Naive thymus-derived CD4-positive, alpha-beta T cell (primary cell): ENCODE measurements at regions not wholly inside any gene's neighbourhood (a gene's known extent, or its start where the extent isn't known, plus 50 kb on each side); places are given as distances from the start of the nearest gene placed in this dataset.

Source experiments
- ATAC-seq: fragments of 150-1000 bp; cut with Tn5 transposase; 2 replicates; pipeline ENCODE4 v1.10.0; 2021; ENCODE audit warnings: mild to moderate bottlenecking, moderate library complexity
- CTCF ChIA-PET: fragments of 350-600 bp; sonication (Branson Sonifier 250); formaldehyde crosslinking; loops from one replicate; lab custom pipeline; 2021; ENCODE audit warnings: antibody characterized with exemption; lab: Charles Lee
- POLR2A ChIA-PET: fragments of 350-600 bp; sonication (Branson Sonifier 250); formaldehyde crosslinking; loops from one replicate; lab custom pipeline; 2021; ENCODE audit warnings: antibody characterized with exemption, inconsistent platforms; lab: Charles Lee
- DNase-seq, 9 donors: peaks; one replicate each; pipeline versions ENCODE4 v3.0.0 to v3.0.0-alpha.2; 2020 to 2022; ENCODE audit warnings: mixed read lengths in 1 of 9
- H3K27ac ChIP-seq: one replicate; pipeline ENCODE4 v1.7.0; 2013; ENCODE audit warnings: mild to moderate bottlenecking, low read depth, low read length, moderate library complexity
- H3K27me3 ChIP-seq, 2 donors: one replicate each; pipeline ENCODE4 v1.7.0; 2013; ENCODE audit warnings: low read length in 2 of 2, mild to moderate bottlenecking in 2 of 2, moderate library complexity in 2 of 2; ENCODE audit not compliant: control insufficient read depth in 2 of 2, insufficient read depth in 2 of 2
- H3K36me3 ChIP-seq, 3 experiments: 1 replicate in 2 of 3; 2 replicates in 1 of 3; pipeline ENCODE4 v1.7.0; 2013; ENCODE audit warnings: low read length in 3 of 3, mild to moderate bottlenecking in 3 of 3, moderate library complexity in 1 of 3; ENCODE audit not compliant: insufficient read depth in 3 of 3, control insufficient read depth in 2 of 3
- H3K4me1 ChIP-seq, 2 donors: one replicate each; pipeline ENCODE4 v1.7.0; 2013; ENCODE audit warnings: low read length in 2 of 2, mild to moderate bottlenecking in 2 of 2, moderate library complexity in 1 of 2; ENCODE audit not compliant: control insufficient read depth in 2 of 2, insufficient read depth in 2 of 2
- H3K4me3 ChIP-seq: 2 replicates; pipeline ENCODE4 v1.7.0; 2013; ENCODE audit warnings: mild to moderate bottlenecking, low read length
- H3K9me3 ChIP-seq, 3 experiments: 1 replicate in 2 of 3; 2 replicates in 1 of 3; pipeline ENCODE4 v1.7.0; 2013; ENCODE audit warnings: low read length in 3 of 3; ENCODE audit not compliant: control insufficient read depth in 2 of 3
- H3K27ac Mint-ChIP-seq, 9 donors: one replicate each; pipeline ENCODE4 v1.8.0; 2020 to 2022; ENCODE audit warnings: mixed read lengths in 9 of 9, mild to moderate bottlenecking in 8 of 9, moderate library complexity in 5 of 9, inconsistent platforms in 2 of 9
- H3K27me3 Mint-ChIP-seq, 5 donors: one replicate each; pipeline ENCODE4 v1.8.0; 2021 to 2022; ENCODE audit warnings: mixed read lengths in 5 of 5, mild to moderate bottlenecking in 1 of 5
- H3K36me3 Mint-ChIP-seq, 5 donors: one replicate each; pipeline ENCODE4 v1.8.0; 2020 to 2022; ENCODE audit warnings: mixed read lengths in 5 of 5, mild to moderate bottlenecking in 3 of 5, inconsistent platforms in 1 of 5
- H3K4me1 Mint-ChIP-seq, 7 donors: one replicate each; pipeline ENCODE4 v1.8.0; 2020 to 2022; ENCODE audit warnings: mixed read lengths in 7 of 7, mild to moderate bottlenecking in 3 of 7, inconsistent platforms in 1 of 7
- H3K4me3 Mint-ChIP-seq, 10 donors: one replicate each; pipeline ENCODE4 v1.8.0; 2020 to 2022; ENCODE audit warnings: mild to moderate bottlenecking in 10 of 10, mixed read lengths in 10 of 10, moderate library complexity in 6 of 10, inconsistent platforms in 2 of 10
- H3K9me3 Mint-ChIP-seq, 11 donors: one replicate each; pipeline ENCODE4 v1.8.0; 2020 to 2022; ENCODE audit warnings: mixed read lengths in 11 of 11, mild to moderate bottlenecking in 4 of 11, inconsistent platforms in 1 of 11, moderate library complexity in 1 of 11
- intact Hi-C, 2 donors: fragments of 100-400 bp; cut with micrococcal nuclease; formaldehyde crosslinking; loops; one replicate each; pipeline ENCODE4 v1.15.1; 2023

DNA sequence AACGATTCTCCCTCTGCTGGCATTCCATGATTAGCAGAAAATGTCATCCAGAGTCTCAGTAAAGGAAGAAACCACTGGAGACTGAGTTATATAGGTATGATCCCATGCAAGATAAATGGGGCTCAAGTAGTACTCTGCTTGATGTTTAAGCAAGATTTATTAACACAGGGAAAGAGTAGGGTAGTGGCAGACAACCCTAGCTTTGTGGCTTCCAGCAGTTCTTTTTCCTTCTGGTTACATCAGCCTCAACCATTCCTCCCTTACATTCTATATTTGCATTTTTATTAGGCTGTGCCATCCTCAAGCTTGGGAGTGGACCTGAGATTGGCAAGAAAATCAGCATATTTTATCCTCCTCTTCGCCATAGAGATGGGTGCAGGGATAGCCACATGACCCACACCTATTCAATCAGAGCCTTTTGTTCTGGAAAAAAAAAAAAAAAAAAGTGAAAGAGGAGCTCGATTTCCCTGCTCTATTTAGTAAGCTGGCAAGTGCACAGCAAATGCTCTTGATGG lies 402.1 kb downstream of the ZNF536 start:
- peaks cover 0 to 6% (median 0%) of the 10 kb centered on the region in 5 donors for H3K36me3 Mint-ChIP-seq
- peaks cover 0 to 2% of the 10 kb centered on the region in 2 donors for H3K27me3 ChIP-seq
- H3K4me3 Mint-ChIP-seq: no peak overlapping the region
- H3K27ac ChIP-seq: no peak overlapping the region
- peaks cover 0 to 23% (median 18%) of the 10 kb centered on the region in 5 donors for H3K27me3 Mint-ChIP-seq
- peaks cover 2 to 38% (median 11%) of the 10 kb centered on the region in 11 donors for H3K9me3 Mint-ChIP-seq
- ChIA-PET POLR2A (no interaction called here), CTCF (interaction anchor here (1.0 kb wide), 1 partner anchor 10 kb away, joined by 5 read pairs; no protein-coding TSS in a partner anchor)
- peaks cover 0 to 10% (median 0%) of the 10 kb centered on the region in 3 experiments for H3K9me3 ChIP-seq
- intact Hi-C loops: no loop called here
- DNase-seq (no peak), ATAC-seq (no peak)
- H3K4me1 ChIP-seq: no peaks in the 10 kb centered on the region
- no peaks in the 10 kb centered on the region for H3K36me3 ChIP-seq
- H3K4me3 ChIP-seq: no peak overlapping the region
- H3K27ac Mint-ChIP-seq: no peak overlapping the region
- no peaks in the 10 kb centered on the region for H3K4me1 Mint-ChIP-seq

DNA sequence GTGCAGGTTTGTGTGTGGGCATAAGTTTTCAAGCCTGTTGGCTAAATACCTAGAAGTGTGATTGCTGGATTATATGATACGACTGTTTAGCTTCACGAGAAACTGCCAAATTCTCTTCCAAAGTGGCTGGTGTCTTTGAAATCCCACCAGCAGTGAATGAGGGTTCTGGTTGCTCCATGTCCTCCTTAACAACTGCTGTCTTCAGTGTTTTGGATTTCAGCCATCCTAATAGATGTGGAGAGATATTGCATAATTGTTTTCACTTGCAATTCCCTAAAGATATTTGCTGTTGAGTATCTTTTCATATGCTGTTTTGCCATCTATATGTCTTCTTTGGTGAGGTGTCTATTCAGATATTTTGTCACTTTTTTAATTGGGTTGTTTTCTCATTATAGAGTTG lies 390.5 kb downstream of the ZNF536 start:
- ChIA-PET POLR2A (no interaction called here), CTCF (no interaction called here)
- DNase-seq (no peak), ATAC-seq (no peak)
- intact Hi-C loops: no loop called here
- Histone ChIP-seq H3K27ac (no peak overlapping the region), H3K4me1 (no peaks in the 10 kb centered on the region), H3K27me3 (no peaks in the 10 kb centered on the region), H3K4me3 (no peak overlapping the region), H3K9me3 (no peaks in the 10 kb centered on the region), H3K36me3 (no peaks in the 10 kb centered on the region)
- Mint-ChIP-seq H3K27ac (no peak overlapping the region), H3K4me3 (no peak overlapping the region), H3K4me1 (peaks cover 0 to 2% (median 0%) of the 10 kb centered on the region in 7 donors), H3K27me3 (peaks cover 0 to 12% (median 4%) of the 10 kb centered on the region in 5 donors), H3K36me3 (no peaks in the 10 kb centered on the region), H3K9me3 (peaks cover 0 to 23% (median 2%) of the 10 kb centered on the region in 11 donors)

DNA sequence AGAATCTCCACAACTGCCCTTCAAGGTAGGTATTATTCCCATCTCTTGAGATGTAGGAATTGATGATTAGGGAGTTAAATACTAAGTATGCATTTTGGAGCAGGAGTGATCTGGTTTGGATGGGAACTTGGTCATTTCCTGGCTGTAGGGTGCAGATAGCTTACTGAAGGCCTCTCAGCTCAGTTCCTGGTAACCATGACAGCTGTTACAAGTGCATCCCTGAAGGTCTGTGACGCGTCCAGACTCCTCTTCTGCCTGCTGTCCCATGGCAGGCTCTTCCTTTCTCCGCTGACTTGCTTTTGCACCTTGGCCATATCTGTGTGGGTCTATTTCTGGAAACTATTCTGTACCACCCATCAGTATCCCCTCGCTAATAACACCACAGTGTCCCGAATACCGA lies 387.8 kb downstream of the ZNF536 start:
- Mint-ChIP-seq H3K27me3 (peaks cover 0 to 20% (median 5%) of the 10 kb centered on the region in 5 donors), H3K36me3 (no peaks in the 10 kb centered on the region), H3K9me3 (peaks cover 0 to 15% (median 0%) of the 10 kb centered on the region in 11 donors), H3K4me3 (no peak overlapping the region), H3K4me1 (no peaks in the 10 kb centered on the region), H3K27ac (no peak overlapping the region)
- no peaks in the 10 kb centered on the region for H3K4me1 ChIP-seq
- CTCF ChIA-PET: no interaction called here
- intact Hi-C loops: no loop called here
- H3K27ac ChIP-seq: no peak overlapping the region
- H3K36me3 ChIP-seq: no peaks in the 10 kb centered on the region
- H3K4me3 ChIP-seq: no peak overlapping the region
- no peak for ATAC-seq
- no peaks in the 10 kb centered on the region for H3K27me3 ChIP-seq
- DNase-seq: no peak
- POLR2A ChIA-PET: no interaction called here
- H3K9me3 ChIP-seq: no peaks in the 10 kb centered on the region

DNA sequence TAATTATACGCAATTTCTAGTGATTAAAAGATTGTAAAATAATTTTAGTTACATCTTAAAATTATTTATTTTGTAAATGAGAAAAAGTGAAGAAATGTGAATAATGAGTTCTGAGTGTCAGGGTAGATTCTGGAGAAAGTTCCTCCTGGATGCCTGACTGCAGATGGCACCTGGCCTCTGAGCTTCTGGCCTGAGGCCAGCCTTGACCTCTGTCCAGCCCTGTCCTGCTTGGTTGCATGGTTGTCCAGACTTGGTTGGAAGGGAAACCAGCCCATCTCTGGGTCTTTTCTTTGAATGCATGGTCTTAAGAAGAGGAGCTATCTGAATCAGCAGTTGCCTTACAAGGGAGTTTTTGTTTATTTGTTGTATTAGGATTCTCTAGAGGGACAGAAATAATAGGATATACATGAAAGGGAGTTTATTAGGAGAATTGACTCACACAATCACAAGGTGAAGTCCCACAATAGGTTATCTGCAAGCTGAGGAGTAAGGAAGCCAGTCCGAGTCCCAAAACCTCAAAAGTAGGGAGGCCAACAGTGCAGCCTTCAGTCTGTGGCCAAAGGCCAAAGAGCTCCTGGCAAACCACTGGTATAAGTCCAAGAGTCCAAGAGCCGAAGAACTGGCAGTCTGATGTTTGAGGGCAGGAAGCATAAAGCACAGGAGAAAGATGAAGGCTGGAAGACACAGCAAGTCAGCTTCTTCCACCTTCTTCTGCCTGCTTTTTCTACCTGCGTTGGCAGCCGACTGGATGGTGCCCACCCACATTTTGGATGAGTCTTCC lies 385.8 kb downstream of the ZNF536 start:
- no peak for ATAC-seq
- CTCF ChIA-PET: no interaction called here
- no peak overlapping the region for H3K27ac Mint-ChIP-seq
- intact Hi-C loops: no loop called here
- Histone ChIP-seq H3K4me3 (no peak overlapping the region), H3K27ac (no peak overlapping the region), H3K9me3 (no peaks in the 10 kb centered on the region), H3K36me3 (no peaks in the 10 kb centered on the region), H3K4me1 (no peaks in the 10 kb centered on the region), H3K27me3 (no peaks in the 10 kb centered on the region)
- no peaks in the 10 kb centered on the region for H3K4me1 Mint-ChIP-seq
- no peak overlapping the region for H3K4me3 Mint-ChIP-seq
- no peaks in the 10 kb centered on the region for H3K36me3 Mint-ChIP-seq
- no peak for DNase-seq
- H3K9me3 Mint-ChIP-seq: peaks cover 0 to 6% (median 0%) of the 10 kb centered on the region in 11 donors
- H3K27me3 Mint-ChIP-seq: peaks cover 2 to 18% (median 5%) of the 10 kb centered on the region in 5 donors
- POLR2A ChIA-PET: no interaction called here

DNA sequence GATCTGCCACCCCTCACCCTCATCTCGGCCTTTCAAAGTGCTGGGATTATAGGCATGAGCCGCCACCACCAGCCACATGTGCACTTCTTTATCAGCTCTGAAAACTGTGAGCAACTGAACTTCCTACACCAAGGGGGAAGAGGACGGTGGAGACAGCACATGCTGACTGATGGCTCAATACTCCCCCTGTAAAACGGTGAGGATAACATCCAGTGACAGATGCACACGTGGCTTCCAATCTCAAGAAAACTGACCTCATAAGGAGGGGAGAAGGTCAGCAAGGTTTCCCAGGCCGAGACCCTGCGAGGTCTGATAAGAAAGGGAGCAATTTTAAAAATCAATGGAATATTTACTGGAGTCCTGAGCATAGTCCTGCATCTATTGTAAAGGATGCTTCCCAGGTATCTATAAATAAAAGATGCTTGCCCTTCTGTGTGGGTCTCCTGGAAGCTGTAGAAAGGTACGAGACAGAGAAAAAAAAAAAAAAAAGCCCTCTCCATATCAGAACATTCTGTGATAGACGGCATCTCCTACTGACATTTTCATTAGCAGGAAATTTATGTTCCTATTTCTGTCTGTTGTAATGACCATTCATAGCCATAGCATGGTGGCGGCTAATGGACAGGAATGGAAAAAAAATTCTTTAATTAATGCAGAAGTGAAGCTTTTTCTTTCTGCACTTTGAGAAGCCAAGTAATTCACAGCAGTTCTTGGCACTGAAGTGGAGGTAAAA lies 385.1 kb downstream of the ZNF536 start:
- Mint-ChIP-seq H3K27me3 (peaks cover 2 to 23% (median 5%) of the 10 kb centered on the region in 5 donors), H3K9me3 (peaks cover 0 to 6% (median 0%) of the 10 kb centered on the region in 11 donors), H3K4me1 (no peaks in the 10 kb centered on the region), H3K27ac (no peak overlapping the region), H3K36me3 (no peaks in the 10 kb centered on the region), H3K4me3 (no peak overlapping the region)
- Histone ChIP-seq H3K27me3 (no peaks in the 10 kb centered on the region), H3K4me1 (no peaks in the 10 kb centered on the region), H3K27ac (no peak overlapping the region), H3K9me3 (no peaks in the 10 kb centered on the region), H3K36me3 (no peaks in the 10 kb centered on the region), H3K4me3 (no peak overlapping the region)
- ATAC-seq (no peak), DNase-seq (no peak)
- intact Hi-C loops: no loop called here
- CTCF ChIA-PET: no interaction called here
- POLR2A ChIA-PET: no interaction called here

DNA sequence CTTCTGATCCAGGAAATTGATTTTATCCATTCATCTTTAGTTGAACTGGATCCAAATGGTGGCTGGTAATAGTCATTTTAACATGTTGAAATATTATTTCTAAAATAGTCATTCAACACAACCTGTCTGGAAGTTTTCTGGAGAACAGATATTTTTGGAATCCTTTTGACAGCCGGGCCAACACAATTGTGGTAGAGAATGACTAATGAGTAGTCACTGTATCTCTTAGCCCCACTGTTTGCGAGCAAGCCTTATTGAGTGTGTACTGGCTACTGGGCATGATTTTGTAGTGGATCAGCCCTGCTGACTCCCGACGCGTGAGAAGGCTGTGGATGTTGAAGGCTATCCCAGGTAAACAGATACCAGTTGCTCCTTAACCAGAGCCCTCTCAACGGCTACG lies 383.4 kb downstream of the ZNF536 start:
- H3K9me3 Mint-ChIP-seq: peaks cover 0 to 12% (median 4%) of the 10 kb centered on the region in 11 donors
- H3K27ac Mint-ChIP-seq: no peak overlapping the region
- H3K4me3 ChIP-seq: no peak overlapping the region
- ChIA-PET CTCF (no interaction called here), POLR2A (no interaction called here)
- no peak for DNase-seq
- no peaks in the 10 kb centered on the region for H3K27me3 ChIP-seq
- H3K4me1 Mint-ChIP-seq: no peaks in the 10 kb centered on the region
- peaks cover 0 to 23% (median 8%) of the 10 kb centered on the region in 5 donors for H3K27me3 Mint-ChIP-seq
- no peaks in the 10 kb centered on the region for H3K36me3 Mint-ChIP-seq
- no peak overlapping the region for H3K27ac ChIP-seq
- intact Hi-C loops: no loop called here
- peaks cover 0 to under 1% (median 0%) of the 10 kb centered on the region in 3 experiments for H3K9me3 ChIP-seq
- H3K4me1 ChIP-seq: no peaks in the 10 kb centered on the region
- H3K36me3 ChIP-seq: no peaks in the 10 kb centered on the region
- ATAC-seq: no peak
- H3K4me3 Mint-ChIP-seq: no peak overlapping the region
